ENCODE measurements at regions not wholly inside any gene's neighbourhood (a gene's known extent, or its start where the extent isn't known, plus 50 kb on each side); places are given as distances from the start of the nearest gene placed in this dataset.

DNA sequence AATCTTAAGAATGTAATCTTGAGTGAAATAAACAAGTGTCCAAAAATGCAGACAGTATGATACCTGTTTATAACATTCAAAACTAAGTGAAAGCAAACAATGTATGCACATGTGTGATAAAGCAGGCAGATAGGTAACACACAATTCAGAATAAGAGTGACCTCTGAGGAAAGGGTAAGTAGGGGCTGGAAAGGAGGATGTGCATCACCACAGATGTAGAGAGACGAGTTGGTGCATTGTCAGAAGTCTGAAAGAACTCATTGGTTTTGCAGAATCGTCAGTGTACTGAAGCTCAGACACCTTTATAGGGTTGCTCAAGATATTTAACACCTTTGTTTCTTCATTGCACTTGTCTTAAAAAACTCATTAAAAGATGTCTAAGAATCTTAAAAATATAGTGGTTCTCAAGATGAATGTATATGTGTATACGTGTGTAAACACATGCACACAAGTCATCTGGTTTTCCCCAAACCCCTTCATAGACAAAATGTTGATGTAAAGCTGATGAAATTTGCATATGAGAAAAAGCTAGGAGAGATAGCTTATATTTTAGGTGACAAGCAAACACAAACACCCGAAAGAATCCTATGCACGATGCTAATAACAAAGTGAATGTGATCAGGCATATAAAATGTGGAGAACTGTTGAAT lies 197.6 kb upstream of the MEF2C start:
- no peak for TF ChIP-seq POLR2A (IDR thresholded peaks at IDR 0.05; ENCODE audit: low read depth, low read length)
- no peak for TF ChIP-seq CTCF (conservative IDR thresholded peaks at IDR 0.05; ENCODE audit: low read depth, low read length)
- TF ChIP-seq MAFK (IDR thresholded peaks at IDR 0.05; ENCODE audit: low read depth, low read length) = no peak
